ENCODE measurements at regions not wholly inside any gene's neighbourhood (a gene's known extent, or its start where the extent isn't known, plus 50 kb on each side); places are given as distances from the start of the nearest gene placed in this dataset.

- no peaks in the 10 kb centered on the region for H3K9me3 ChIP-seq
- H3K4me1 ChIP-seq, result no peaks in the 10 kb centered on the region
- no TSS peak for BruUV-seq (replicated peaks)
- no peaks in the 10 kb centered on the region for H3K36me3 Mint-ChIP-seq (ENCODE audit: insufficient read depth, unreplicated experiment)
- no peaks in the 10 kb centered on the region for H3K27me3 ChIP-seq (replicated peaks; ENCODE audit: control insufficient read depth, insufficient read depth, low read length)
- H3K4me1 Mint-ChIP-seq (ENCODE audit: low read depth, unreplicated experiment), result no peaks in the 10 kb centered on the region
- CTCF ChIA-PET, result no interaction called here
- intact Hi-C loops (cut with micrococcal nuclease; ENCODE audit: unreplicated experiment), result no loop called here
- no peak for DNase-seq
- H3K4me3 Mint-ChIP-seq (ENCODE audit: unreplicated experiment), result no peak overlapping the region
- TF ChIP-seq CTCF (IDR thresholded peaks at IDR 0.05; ENCODE audit: insufficient read depth in 1 of 2, low read depth in 1 of 2, low read length in 1 of 2, severe bottlenecking in 1 of 2, unreplicated experiment in 1 of 2), result no peak
- H3K27ac Mint-ChIP-seq (ENCODE audit: unreplicated experiment), result no peak overlapping the region
- no peaks in the 10 kb centered on the region for H3K27me3 Mint-ChIP-seq (ENCODE audit: insufficient read depth, unreplicated experiment)
- H3K36me3 ChIP-seq (ENCODE audit: control insufficient read depth, insufficient read depth, low read length), result no peaks in the 10 kb centered on the region
- H3K9me3 Mint-ChIP-seq (ENCODE audit: unreplicated experiment), result no peaks in the 10 kb centered on the region
- POLR2A ChIA-PET, result no interaction called here
- H3K4me3 ChIP-seq (ENCODE audit: low read depth, low read length), result no peak overlapping the region
These were observed 169.7 kb upstream of the TMEM229A start for GRCh38 chr7:124202546-124202945.

- ChIA-PET POLR2A (no interaction called here), CTCF (no interaction called here)
- no peaks in the 10 kb centered on the region for H3K36me3 Mint-ChIP-seq (ENCODE audit: insufficient read depth, unreplicated experiment)
- no TSS peak for BruUV-seq (replicated peaks)
- Histone ChIP-seq H3K36me3 (ENCODE audit: control insufficient read depth, insufficient read depth, low read length) (no peaks in the 10 kb centered on the region), H3K27me3 (replicated peaks; ENCODE audit: control insufficient read depth, insufficient read depth, low read length) (no peaks in the 10 kb centered on the region), H3K9me3 (no peaks in the 10 kb centered on the region), H3K4me3 (ENCODE audit: low read depth, low read length) (no peak overlapping the region), H3K4me1 (no peaks in the 10 kb centered on the region)
- H3K27me3 Mint-ChIP-seq (ENCODE audit: insufficient read depth, unreplicated experiment), result no peaks in the 10 kb centered on the region
- H3K4me3 Mint-ChIP-seq (ENCODE audit: unreplicated experiment), result no peak overlapping the region
- no peak for DNase-seq
- TF ChIP-seq CTCF (IDR thresholded peaks at IDR 0.05; ENCODE audit: insufficient read depth in 1 of 2, low read depth in 1 of 2, low read length in 1 of 2, severe bottlenecking in 1 of 2, unreplicated experiment in 1 of 2), result no peak
- H3K27ac Mint-ChIP-seq (ENCODE audit: unreplicated experiment), result no peak overlapping the region
- no peaks in the 10 kb centered on the region for H3K9me3 Mint-ChIP-seq (ENCODE audit: unreplicated experiment)
- H3K4me1 Mint-ChIP-seq (ENCODE audit: low read depth, unreplicated experiment), result no peaks in the 10 kb centered on the region
- intact Hi-C loops (cut with micrococcal nuclease; ENCODE audit: unreplicated experiment), result no loop called here
These were observed 169.0 kb upstream of the TMEM229A start for GRCh38 chr7:124201768-124202349.

- no peaks in the 10 kb centered on the region for H3K9me3 ChIP-seq
- Mint-ChIP-seq H3K27me3 (ENCODE audit: insufficient read depth, unreplicated experiment) (no peaks in the 10 kb centered on the region), H3K4me3 (ENCODE audit: unreplicated experiment) (no peak overlapping the region), H3K4me1 (ENCODE audit: low read depth, unreplicated experiment) (no peaks in the 10 kb centered on the region), H3K27ac (ENCODE audit: unreplicated experiment) (no peak overlapping the region), H3K36me3 (ENCODE audit: insufficient read depth, unreplicated experiment) (no peaks in the 10 kb centered on the region), H3K9me3 (ENCODE audit: unreplicated experiment) (no peaks in the 10 kb centered on the region)
- H3K4me1 ChIP-seq, result no peaks in the 10 kb centered on the region
- no peaks in the 10 kb centered on the region for H3K27me3 ChIP-seq (replicated peaks; ENCODE audit: control insufficient read depth, insufficient read depth, low read length)
- CTCF ChIA-PET, result no interaction called here
- intact Hi-C loops (cut with micrococcal nuclease; ENCODE audit: unreplicated experiment), result no loop called here
- no peaks in the 10 kb centered on the region for H3K36me3 ChIP-seq (ENCODE audit: control insufficient read depth, insufficient read depth, low read length)
- no peak for TF ChIP-seq CTCF (IDR thresholded peaks at IDR 0.05; ENCODE audit: insufficient read depth in 1 of 2, low read depth in 1 of 2, low read length in 1 of 2, severe bottlenecking in 1 of 2, unreplicated experiment in 1 of 2)
- BruUV-seq (replicated peaks), result no TSS peak
- POLR2A ChIA-PET, result no interaction called here
- no peak for DNase-seq
- H3K4me3 ChIP-seq (ENCODE audit: low read depth, low read length), result no peak overlapping the region
These were observed 163.7 kb upstream of the TMEM229A start for GRCh38 chr7:124196519-124196918.

Data from Caco-2 (cell line).